Activated CD8-positive, alpha-beta T cell treated with anti-CD3 and anti-CD28 coated beads for 36 hours (primary cell): ENCODE measurements at regions not wholly inside any gene's neighbourhood (a gene's known extent, or its start where the extent isn't known, plus 50 kb on each side); places are given as distances from the start of the nearest gene placed in this dataset.

Source experiments
- ATAC-seq: fragments of 200-7000 bp; cut with Tn5 transposase; one replicate; pipeline ENCODE4 v1.10.0; 2021; ENCODE audit warnings: mild to moderate bottlenecking, moderate library complexity
- CTCF ChIA-PET: fragments of 350-600 bp; sonication (Branson Sonifier 250); formaldehyde crosslinking; loops from one replicate; lab custom pipeline; 2021; ENCODE audit warnings: antibody characterized with exemption; lab: Charles Lee
- POLR2A ChIA-PET: fragments of 350-600 bp; sonication (Branson Sonifier 250); formaldehyde crosslinking; loops from one replicate; lab custom pipeline; 2021; ENCODE audit warnings: antibody characterized with exemption; lab: Charles Lee
- DNase-seq: peaks from one replicate; pipeline ENCODE4 v3.0.0-alpha.2; 2020
- H3K27ac Mint-ChIP-seq: one replicate; pipeline ENCODE4 v1.8.0; 2021; ENCODE audit warnings: mild to moderate bottlenecking, mixed read lengths
- H3K27me3 Mint-ChIP-seq: one replicate; pipeline ENCODE4 v1.8.0; 2021; ENCODE audit warnings: mixed read lengths
- H3K36me3 Mint-ChIP-seq: one replicate; pipeline ENCODE4 v1.8.0; 2021; ENCODE audit warnings: low read depth, mixed read lengths
- H3K4me1 Mint-ChIP-seq: one replicate; pipeline ENCODE4 v1.8.0; 2021; ENCODE audit warnings: low read depth, mixed read lengths
- H3K4me3 Mint-ChIP-seq: one replicate; pipeline ENCODE4 v1.8.0; 2021; ENCODE audit warnings: mild to moderate bottlenecking, moderate library complexity, mixed read lengths
- H3K9me3 Mint-ChIP-seq: one replicate; pipeline ENCODE4 v1.8.0; 2021; ENCODE audit warnings: mixed read lengths
- CTCF ChIP-seq: fragments of 200-600 bp; IDR thresholded peaks from one replicate; pipeline ENCODE4 v1.8.0; 2022; ENCODE audit warnings: antibody characterized with exemption, mild to moderate bottlenecking
- intact Hi-C: fragments of 100-400 bp; cut with micrococcal nuclease; formaldehyde crosslinking; loops from one replicate; pipeline ENCODE4 v1.10.0; 2022

DNA sequence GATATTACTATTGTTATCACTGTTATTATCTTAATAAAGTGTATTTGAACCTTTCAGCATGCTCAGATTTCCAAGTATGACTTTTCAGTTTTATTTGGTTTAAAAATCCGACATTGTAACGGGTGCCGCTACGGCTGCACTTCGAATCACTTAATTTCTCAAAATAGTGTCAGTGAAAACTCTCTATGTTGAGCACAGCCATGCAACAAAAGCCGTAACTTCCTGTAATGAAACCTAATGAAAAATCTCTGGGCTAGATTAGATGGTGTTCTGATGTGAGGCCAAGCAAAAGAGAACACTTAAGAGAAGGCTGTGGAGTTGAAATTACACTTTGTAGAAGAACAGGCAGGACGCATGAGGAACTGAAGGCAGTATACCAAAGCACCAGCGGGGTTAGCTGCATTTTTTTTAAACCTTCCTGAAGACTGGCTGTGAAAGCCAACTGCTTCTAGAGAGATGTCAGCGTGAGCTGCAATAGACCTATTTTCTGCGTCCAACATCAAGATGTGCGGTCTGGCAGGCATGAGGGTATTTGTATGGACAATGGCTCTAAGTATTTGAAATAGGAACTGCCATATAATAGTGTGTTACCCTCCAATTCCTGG is 1545.0 kb upstream of the GOT2 start:
- ATAC-seq (no peak), DNase-seq (no peak)
- intact Hi-C loops: no loop called here
- H3K9me3 Mint-ChIP-seq: peaks cover 6% of the 10 kb centered on the region
- H3K27ac Mint-ChIP-seq: no peak overlapping the region
- no peak overlapping the region for H3K4me3 Mint-ChIP-seq
- no peaks in the 10 kb centered on the region for H3K36me3 Mint-ChIP-seq
- TF ChIP-seq CTCF: no peak
- CTCF ChIA-PET: no interaction called here
- POLR2A ChIA-PET: no interaction called here
- H3K4me1 Mint-ChIP-seq: no peaks in the 10 kb centered on the region
- H3K27me3 Mint-ChIP-seq: no peaks in the 10 kb centered on the region

- Mint-ChIP-seq H3K4me1 (no peaks in the 10 kb centered on the region), H3K36me3 (no peaks in the 10 kb centered on the region), H3K9me3 (peaks cover 6% of the 10 kb centered on the region), H3K27ac (no peak overlapping the region), H3K27me3 (no peaks in the 10 kb centered on the region), H3K4me3 (no peak overlapping the region)
- no peak for TF ChIP-seq CTCF
- ATAC-seq (no peak), DNase-seq (no peak)
- CTCF ChIA-PET: no interaction called here
- intact Hi-C loops: no loop called here
- POLR2A ChIA-PET: no interaction called here
Measured at GRCh38 chr16:60274431-60275019, 1540.4 kb upstream of the GOT2 start.

GRCh38 chr16:60271781-60272180 is 1537.7 kb upstream of the GOT2 start:
- H3K4me1 Mint-ChIP-seq: no peaks in the 10 kb centered on the region
- no peak for ATAC-seq
- DNase-seq: no peak
- H3K9me3 Mint-ChIP-seq: peaks cover 4% of the 10 kb centered on the region
- intact Hi-C loops: no loop called here
- H3K36me3 Mint-ChIP-seq: no peaks in the 10 kb centered on the region
- no peak for TF ChIP-seq CTCF
- H3K27ac Mint-ChIP-seq: no peak overlapping the region
- POLR2A ChIA-PET: no interaction called here
- no peak overlapping the region for H3K4me3 Mint-ChIP-seq
- CTCF ChIA-PET: no interaction called here
- no peaks in the 10 kb centered on the region for H3K27me3 Mint-ChIP-seq

- Mint-ChIP-seq H3K4me3 (no peak overlapping the region), H3K27me3 (no peaks in the 10 kb centered on the region), H3K9me3 (peaks cover 6% of the 10 kb centered on the region), H3K27ac (no peak overlapping the region), H3K36me3 (no peaks in the 10 kb centered on the region), H3K4me1 (no peaks in the 10 kb centered on the region)
- DNase-seq (no peak), ATAC-seq (no peak)
- intact Hi-C loops: no loop called here
- no peak for TF ChIP-seq CTCF
- POLR2A ChIA-PET: no interaction called here
- CTCF ChIA-PET: no interaction called here
Measured at GRCh38 chr16:60271025-60271771, 1537.1 kb upstream of the GOT2 start.

DNA sequence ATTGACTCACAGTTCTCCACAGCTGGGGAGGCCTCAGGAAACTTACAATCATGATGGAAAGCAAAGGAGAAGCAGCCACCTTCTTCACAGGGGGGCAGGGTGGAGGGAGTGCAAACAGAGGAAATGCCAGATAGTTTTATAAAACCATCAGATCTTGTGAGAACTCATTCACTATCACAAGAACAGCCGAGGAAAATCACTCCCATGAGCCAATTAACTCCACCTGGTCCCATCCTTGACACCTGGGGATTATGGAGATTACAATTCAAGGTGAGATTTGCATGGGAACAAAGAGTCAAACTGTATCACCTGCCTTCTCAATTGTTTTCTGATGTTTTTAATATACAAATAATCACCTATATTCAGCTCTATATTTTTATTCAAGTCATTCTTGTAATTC is 1527.3 kb upstream of the GOT2 start:
- ChIA-PET CTCF (no interaction called here), POLR2A (no interaction called here)
- H3K27me3 Mint-ChIP-seq: no peaks in the 10 kb centered on the region
- intact Hi-C loops: no loop called here
- H3K4me3 Mint-ChIP-seq: no peak overlapping the region
- H3K36me3 Mint-ChIP-seq: no peaks in the 10 kb centered on the region
- no peak for TF ChIP-seq CTCF
- H3K9me3 Mint-ChIP-seq: peaks cover 6% of the 10 kb centered on the region
- DNase-seq (no peak), ATAC-seq (no peak)
- no peak overlapping the region for H3K27ac Mint-ChIP-seq
- H3K4me1 Mint-ChIP-seq: no peaks in the 10 kb centered on the region
